ENCODE measurements at regions not wholly inside any gene's neighbourhood (a gene's known extent, or its start where the extent isn't known, plus 50 kb on each side); places are given as distances from the start of the nearest gene placed in this dataset.
A peak's percentile ranks its signal among the peaks of the same experiment; 100 is the strongest.

- no peaks in the 10 kb centered on the region for H3K36me3 ChIP-seq
- H3K9ac ChIP-seq = no peak overlapping the region
- TF ChIP-seq Cebpa-rat (IDR thresholded peaks at IDR 0.05) = no peak
- H3K27me3 ChIP-seq = no peaks in the 10 kb centered on the region
- no peaks in the 10 kb centered on the region for H4K20me1 ChIP-seq
- no peak overlapping the region for H3K4me2 ChIP-seq
- H3K9me3 ChIP-seq = peaks cover 4% of the 10 kb centered on the region; the same call in 1 of the 2 replicates
- H3K4me3 ChIP-seq = no peak overlapping the region
- H3K27ac ChIP-seq = no peak overlapping the region
- no peaks in the 10 kb centered on the region for H3K4me1 ChIP-seq
These were observed 587.5 kb downstream of the BCL11B start for GRCh38 chr14:98684468-98684867.

GRCh38 chr14:98685725-98686124 lies 586.3 kb downstream of the BCL11B start:
- no peaks in the 10 kb centered on the region for H3K27me3 ChIP-seq
- no peak for TF ChIP-seq Cebpa-rat (IDR thresholded peaks at IDR 0.05)
- H3K4me3 ChIP-seq = no peak overlapping the region
- no peak overlapping the region for H3K27ac ChIP-seq
- no peaks in the 10 kb centered on the region for H3K9me3 ChIP-seq
- H4K20me1 ChIP-seq = no peaks in the 10 kb centered on the region
- H3K4me2 ChIP-seq = no peak overlapping the region
- no peaks in the 10 kb centered on the region for H3K36me3 ChIP-seq
- H3K4me1 ChIP-seq = no peaks in the 10 kb centered on the region
- H3K9ac ChIP-seq = no peak overlapping the region

GRCh38 chr14:98688446-98688845 lies 583.6 kb downstream of the BCL11B start:
- Histone ChIP-seq H3K27ac (no peak overlapping the region), H3K27me3 (no peaks in the 10 kb centered on the region), H4K20me1 (no peaks in the 10 kb centered on the region), H3K4me3 (no peak overlapping the region), H3K9me3 (no peaks in the 10 kb centered on the region), H3K4me1 (no peaks in the 10 kb centered on the region), H3K4me2 (no peak overlapping the region), H3K36me3 (no peaks in the 10 kb centered on the region), H3K9ac (no peak overlapping the region)
- no peak for TF ChIP-seq Cebpa-rat (IDR thresholded peaks at IDR 0.05)

GRCh38 chr14:98689951-98690350 lies 582.0 kb downstream of the BCL11B start:
- no peaks in the 10 kb centered on the region for H3K4me1 ChIP-seq
- no peak overlapping the region for H3K4me2 ChIP-seq
- no peak overlapping the region for H3K9ac ChIP-seq
- no peaks in the 10 kb centered on the region for H3K9me3 ChIP-seq
- H3K4me3 ChIP-seq = no peak overlapping the region
- H3K27ac ChIP-seq = no peak overlapping the region
- H3K36me3 ChIP-seq = no peaks in the 10 kb centered on the region
- H4K20me1 ChIP-seq = no peaks in the 10 kb centered on the region
- TF ChIP-seq Cebpa-rat (IDR thresholded peaks at IDR 0.05) = no peak
- H3K27me3 ChIP-seq = no peaks in the 10 kb centered on the region

GRCh38 chr14:98692832-98693231 lies 579.2 kb downstream of the BCL11B start:
- Histone ChIP-seq H3K27ac (no peak overlapping the region), H3K4me1 (no peaks in the 10 kb centered on the region), H3K27me3 (no peaks in the 10 kb centered on the region), H4K20me1 (no peaks in the 10 kb centered on the region), H3K4me2 (no peak overlapping the region), H3K9me3 (no peaks in the 10 kb centered on the region), H3K4me3 (no peak overlapping the region), H3K9ac (no peak overlapping the region), H3K36me3 (no peaks in the 10 kb centered on the region)
- TF ChIP-seq Cebpa-rat (IDR thresholded peaks at IDR 0.05) = no peak

GRCh38 chr14:98694541-98694940 lies 577.5 kb downstream of the BCL11B start:
- H3K27ac ChIP-seq = no peak overlapping the region
- H3K27me3 ChIP-seq = no peaks in the 10 kb centered on the region
- H3K9me3 ChIP-seq = no peaks in the 10 kb centered on the region
- no peaks in the 10 kb centered on the region for H3K36me3 ChIP-seq
- TF ChIP-seq Cebpa-rat (IDR thresholded peaks at IDR 0.05) = no peak
- H3K4me3 ChIP-seq = no peak overlapping the region
- H3K4me2 ChIP-seq = no peak overlapping the region
- H3K4me1 ChIP-seq = no peaks in the 10 kb centered on the region
- H3K9ac ChIP-seq = no peak overlapping the region
- H4K20me1 ChIP-seq = no peaks in the 10 kb centered on the region

- H3K4me2 ChIP-seq = no peak overlapping the region
- no peaks in the 10 kb centered on the region for H3K9me3 ChIP-seq
- H3K27me3 ChIP-seq = no peaks in the 10 kb centered on the region
- no peaks in the 10 kb centered on the region for H4K20me1 ChIP-seq
- no peak for TF ChIP-seq Cebpa-rat (IDR thresholded peaks at IDR 0.05)
- H3K9ac ChIP-seq = no peak overlapping the region
- H3K4me3 ChIP-seq = no peak overlapping the region
- no peaks in the 10 kb centered on the region for H3K4me1 ChIP-seq
- no peak overlapping the region for H3K27ac ChIP-seq
- no peaks in the 10 kb centered on the region for H3K36me3 ChIP-seq
These were observed 576.2 kb downstream of the BCL11B start for GRCh38 chr14:98695809-98696208.

GRCh38 chr14:98698341-98698740 lies 573.7 kb downstream of the BCL11B start:
- H3K4me3 ChIP-seq = no peak overlapping the region
- no peaks in the 10 kb centered on the region for H3K9me3 ChIP-seq
- H3K9ac ChIP-seq = no peak overlapping the region
- H3K27ac ChIP-seq = no peak overlapping the region
- no peaks in the 10 kb centered on the region for H4K20me1 ChIP-seq
- no peaks in the 10 kb centered on the region for H3K27me3 ChIP-seq
- no peak for TF ChIP-seq Cebpa-rat (IDR thresholded peaks at IDR 0.05)
- H3K4me2 ChIP-seq = no peak overlapping the region
- H3K36me3 ChIP-seq = no peaks in the 10 kb centered on the region
- H3K4me1 ChIP-seq = no peaks in the 10 kb centered on the region

- H3K9me3 ChIP-seq = no peaks in the 10 kb centered on the region
- TF ChIP-seq Cebpa-rat (IDR thresholded peaks at IDR 0.05) = peak; percentile 59; the same call in 1 of the 2 replicates
- H3K9ac ChIP-seq = no peak overlapping the region
- no peaks in the 10 kb centered on the region for H4K20me1 ChIP-seq
- H3K36me3 ChIP-seq = no peaks in the 10 kb centered on the region
- H3K4me2 ChIP-seq = no peak overlapping the region
- no peak overlapping the region for H3K4me3 ChIP-seq
- H3K27me3 ChIP-seq = no peaks in the 10 kb centered on the region
- peaks cover 8% of the 10 kb centered on the region for H3K4me1 ChIP-seq
- no peak overlapping the region for H3K27ac ChIP-seq
These were observed 571.2 kb downstream of the BCL11B start for GRCh38 chr14:98700748-98701147.

- Histone ChIP-seq H3K27ac (no peak overlapping the region), H3K9ac (no peak overlapping the region), H3K4me1 (peaks cover 8% of the 10 kb centered on the region), H3K27me3 (no peaks in the 10 kb centered on the region), H3K9me3 (no peaks in the 10 kb centered on the region), H3K4me3 (no peak overlapping the region), H3K4me2 (no peak overlapping the region), H4K20me1 (no peaks in the 10 kb centered on the region), H3K36me3 (no peaks in the 10 kb centered on the region)
- no peak for TF ChIP-seq Cebpa-rat (IDR thresholded peaks at IDR 0.05)
These were observed 570.6 kb downstream of the BCL11B start for GRCh38 chr14:98701377-98701776.

- no peak for TF ChIP-seq Cebpa-rat (IDR thresholded peaks at IDR 0.05)
- H3K27ac ChIP-seq = no peak overlapping the region
- peak overlapping the region; percentile 4 for H3K4me2 ChIP-seq
- H3K27me3 ChIP-seq = no peaks in the 10 kb centered on the region
- no peaks in the 10 kb centered on the region for H3K9me3 ChIP-seq
- peaks cover 8% of the 10 kb centered on the region for H3K4me1 ChIP-seq
- H3K4me3 ChIP-seq = no peak overlapping the region
- H4K20me1 ChIP-seq = no peaks in the 10 kb centered on the region
- H3K9ac ChIP-seq = no peak overlapping the region
- H3K36me3 ChIP-seq = no peaks in the 10 kb centered on the region
These were observed 567.6 kb downstream of the BCL11B start for GRCh38 chr14:98704441-98704840.

All from BLaER1 (cell line).